DMS79 (cell line): ENCODE measurements at regions not wholly inside any gene's neighbourhood (a gene's known extent, or its start where the extent isn't known, plus 50 kb on each side); places are given as distances from the start of the nearest gene placed in this dataset.

Experiments
- DNase-seq: peaks from one replicate; lab custom pipeline; 2025; lab: John Stamatoyannopoulos, UW

DNA sequence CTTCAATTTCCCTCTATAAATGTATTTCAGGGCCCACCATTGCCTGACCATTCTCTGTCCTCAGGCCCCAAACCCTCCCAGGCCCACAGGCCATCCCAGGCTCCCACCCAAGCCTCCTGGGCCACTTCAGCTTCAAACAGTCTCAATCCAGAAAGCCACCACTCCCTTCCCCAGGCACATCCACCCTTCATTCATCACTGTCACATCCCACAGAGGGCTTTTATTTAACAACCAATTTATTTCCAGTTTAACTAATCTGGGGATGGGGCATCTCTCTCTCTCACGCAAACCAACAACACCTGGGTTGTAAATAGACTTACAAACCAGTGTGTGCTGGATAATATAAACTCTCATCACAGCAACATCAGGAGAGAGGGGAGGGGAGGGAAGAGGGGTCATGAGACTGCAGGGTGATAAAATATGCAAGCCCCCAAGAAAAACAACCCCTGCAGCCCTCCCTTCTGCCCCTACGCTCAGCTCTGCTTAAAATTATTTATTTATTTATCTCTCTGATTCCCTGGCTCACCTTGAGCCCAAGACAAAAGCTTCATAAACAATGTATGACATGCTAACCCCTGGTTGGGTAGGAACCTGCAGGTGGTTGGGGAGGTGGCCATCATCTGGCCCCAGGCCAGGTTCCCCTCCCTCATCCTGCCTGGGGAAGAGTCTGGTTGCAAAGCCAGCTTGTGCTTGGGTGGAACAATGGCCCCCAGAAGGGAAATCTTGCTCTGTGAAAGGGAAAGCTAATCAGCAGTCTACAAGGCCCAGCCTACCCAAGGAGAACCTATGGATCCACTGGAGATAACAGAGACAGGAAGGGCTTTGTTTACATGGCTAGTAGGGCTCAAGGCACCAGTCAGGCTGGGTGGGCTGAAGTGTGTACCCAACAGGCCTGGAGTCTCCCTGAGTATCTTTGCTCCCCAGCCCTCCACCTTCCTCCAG lies 359.2 kb downstream of the BUD13 start:
- no peak for DNase-seq

DNA sequence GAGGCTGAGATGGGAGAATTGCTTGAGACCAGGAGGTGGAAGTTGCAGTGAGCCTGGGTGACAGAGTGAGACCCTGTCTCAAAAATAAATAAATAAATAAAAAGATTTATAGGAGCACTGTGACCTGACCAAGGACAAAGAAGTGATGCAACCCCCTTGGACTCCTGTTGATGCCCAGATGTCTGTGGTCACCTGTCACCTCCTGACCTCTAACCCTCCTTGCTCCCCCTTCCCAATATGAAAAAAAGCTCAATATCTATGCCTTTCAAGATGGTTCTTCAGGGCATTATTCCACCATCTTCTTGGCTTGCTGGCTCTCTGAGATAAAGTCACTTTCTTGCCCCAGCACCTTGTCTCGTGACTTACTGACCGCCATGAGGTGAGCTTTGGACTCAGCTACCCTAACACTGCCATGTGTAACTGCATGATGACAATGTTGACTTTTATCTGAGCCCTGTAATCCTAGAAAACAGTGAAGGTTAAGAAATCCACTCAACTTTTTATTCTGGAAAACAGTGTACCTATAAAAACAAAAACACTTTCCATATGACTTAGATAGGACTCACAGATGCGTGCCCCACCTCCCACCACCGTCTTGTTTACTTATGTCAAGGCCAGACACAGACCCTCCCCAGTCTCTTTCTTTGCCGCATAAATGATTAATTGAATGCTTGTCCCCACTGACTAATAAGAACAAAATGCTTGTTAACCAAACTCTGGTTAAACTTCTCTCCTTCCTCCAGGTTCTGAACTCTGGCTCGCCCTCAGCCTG lies 360.5 kb downstream of the BUD13 start:
- no peak for DNase-seq

DNA sequence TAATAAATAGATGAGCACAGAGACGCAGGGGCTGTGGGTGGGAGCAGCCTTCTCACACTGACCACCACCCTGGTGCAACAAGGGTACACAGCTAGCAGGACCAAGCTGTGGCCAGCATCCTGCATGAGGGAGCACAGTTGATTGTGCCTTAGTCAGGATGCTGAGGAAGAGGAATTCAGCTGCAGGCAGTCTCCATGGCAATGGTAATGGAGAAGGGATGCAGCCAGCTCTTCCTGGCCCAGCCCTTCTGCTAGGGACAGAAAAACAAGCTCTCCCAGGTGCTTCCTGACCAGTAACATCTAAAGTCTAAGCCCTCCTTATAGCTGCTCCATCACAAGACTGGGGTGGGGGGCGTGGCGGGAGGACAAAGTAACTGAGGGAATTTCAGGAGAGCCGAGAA lies 363.5 kb downstream of the BUD13 start:
- DNase-seq, result no peak

DNA sequence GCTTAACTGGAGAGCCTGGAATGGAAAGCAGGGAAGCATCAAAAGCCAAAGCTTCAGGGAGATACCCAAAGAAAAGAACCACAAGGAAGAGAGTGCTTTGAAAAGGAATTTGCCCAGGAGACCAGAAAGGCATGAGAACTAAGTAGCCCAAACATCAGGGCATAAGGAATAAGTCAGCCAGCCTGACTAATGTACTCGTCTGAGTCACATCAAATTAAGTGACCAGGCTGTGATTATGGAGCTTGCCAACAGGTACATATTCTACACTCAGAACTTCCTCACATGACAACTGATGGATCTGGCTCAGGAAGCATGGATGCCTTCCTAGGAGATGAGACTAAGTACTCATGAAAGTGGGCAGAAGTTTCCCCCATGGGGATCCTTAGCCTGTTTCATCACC lies 366.7 kb downstream of the BUD13 start:
- DNase-seq, result no peak

DNA sequence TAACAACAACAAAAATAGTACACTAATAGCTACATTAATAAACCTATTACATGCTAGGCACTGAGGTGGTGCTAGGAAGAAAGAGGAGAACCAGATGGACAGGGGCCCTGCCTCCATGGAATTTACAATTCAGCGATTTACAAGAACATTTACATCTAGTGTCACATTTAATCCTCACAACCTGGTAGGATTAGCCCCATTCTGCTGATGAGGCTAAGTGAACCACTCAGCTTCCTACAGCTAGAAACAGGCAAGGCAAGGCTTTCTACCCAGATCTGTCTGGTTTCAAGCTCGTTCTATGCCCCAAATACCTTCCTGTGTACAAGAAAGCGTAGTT lies 368.4 kb downstream of the BUD13 start:
- no peak for DNase-seq

DNA sequence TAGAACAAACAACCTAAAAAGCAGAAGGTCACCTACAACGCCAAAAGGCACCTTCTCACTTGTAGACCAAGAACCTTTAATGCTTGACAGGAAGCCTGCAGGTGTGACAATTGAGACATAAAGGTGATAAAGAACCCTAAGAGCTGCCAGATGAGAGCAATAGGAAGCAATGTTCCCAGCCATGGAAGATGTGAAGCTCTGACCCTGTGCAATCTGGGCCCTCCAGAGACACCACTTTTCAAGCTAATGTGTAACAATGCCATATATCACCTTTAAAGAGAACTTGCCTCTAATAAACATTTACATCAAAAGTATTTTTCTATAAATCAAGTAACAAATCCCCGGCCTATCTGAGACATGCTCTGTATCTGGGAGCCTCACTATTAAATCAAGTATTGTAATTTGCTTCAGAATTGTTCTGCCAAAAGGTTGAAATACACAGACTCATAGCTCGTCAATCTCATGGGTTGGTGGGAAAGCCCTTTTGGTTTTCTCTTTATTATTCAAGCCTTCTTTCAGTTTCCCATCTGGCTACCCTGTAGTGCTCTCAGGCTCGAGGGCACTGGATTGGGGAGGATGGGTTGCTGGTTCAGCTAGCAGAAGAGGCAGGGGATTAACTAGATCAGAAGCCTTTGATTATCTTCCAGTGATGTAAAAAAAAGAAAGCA lies 368.9 kb downstream of the BUD13 start:
- no peak for DNase-seq

DNA sequence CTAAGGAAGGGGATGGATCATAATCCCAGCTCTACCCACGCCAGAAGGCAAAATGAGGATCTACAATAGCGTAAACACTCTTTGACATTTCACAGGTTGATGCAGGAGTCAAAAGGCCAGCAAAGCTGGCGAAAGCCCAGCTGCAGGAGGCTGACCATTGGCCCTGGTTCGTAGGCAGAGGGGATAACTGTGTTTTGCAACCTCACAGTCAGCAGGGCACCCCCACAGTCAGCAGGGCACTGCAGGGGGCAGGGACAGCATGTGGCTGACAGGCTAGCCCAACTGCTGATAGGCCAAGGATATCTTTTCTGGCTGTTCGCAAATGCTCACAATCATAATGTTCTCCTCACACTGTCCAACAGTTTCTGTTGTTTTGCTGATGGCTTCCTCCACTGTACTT lies 372.7 kb downstream of the BUD13 start:
- no peak for DNase-seq

DNA sequence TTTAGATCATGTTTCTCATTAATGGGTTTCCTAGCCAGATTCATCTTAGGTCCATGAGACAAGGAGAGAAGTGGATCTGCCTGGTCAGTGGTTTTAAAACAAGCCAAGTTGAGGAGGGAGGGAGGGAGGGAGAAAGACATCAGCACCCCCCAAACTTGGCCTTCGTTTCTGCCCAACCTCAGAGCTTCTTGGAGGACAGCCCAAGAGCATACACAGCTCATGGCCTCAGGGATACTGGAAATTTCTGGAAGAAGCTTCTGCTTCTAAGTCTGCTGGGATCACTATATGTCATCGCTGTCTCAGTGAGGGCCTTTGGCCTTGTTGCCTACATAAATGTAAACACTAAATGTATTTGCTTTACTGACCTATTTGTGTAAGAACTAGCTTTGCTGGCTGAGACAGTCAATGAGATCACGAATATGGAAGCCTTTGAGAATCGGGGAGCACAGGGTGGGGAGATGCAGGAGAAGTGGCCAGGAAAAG lies 375.1 kb downstream of the BUD13 start:
- DNase-seq, result no peak

DNA sequence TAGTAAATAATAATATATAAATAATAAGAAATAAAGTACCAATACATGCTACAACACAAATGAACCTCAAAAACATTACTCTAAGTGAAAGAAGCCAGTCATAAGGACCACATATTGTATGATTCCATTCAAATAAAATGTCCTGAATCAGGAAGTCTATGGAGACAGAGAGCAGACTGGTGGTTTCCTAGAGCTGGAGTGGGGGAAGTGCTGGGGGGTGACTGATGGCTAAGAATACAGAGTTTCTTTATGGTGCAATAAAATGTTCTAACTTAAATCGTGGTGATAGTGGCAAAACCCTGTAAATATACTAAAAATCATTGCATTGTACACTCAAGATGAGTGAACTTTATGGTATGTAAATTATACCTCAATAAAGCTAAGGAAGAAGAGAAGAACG lies 376.5 kb downstream of the BUD13 start:
- no peak for DNase-seq

DNA sequence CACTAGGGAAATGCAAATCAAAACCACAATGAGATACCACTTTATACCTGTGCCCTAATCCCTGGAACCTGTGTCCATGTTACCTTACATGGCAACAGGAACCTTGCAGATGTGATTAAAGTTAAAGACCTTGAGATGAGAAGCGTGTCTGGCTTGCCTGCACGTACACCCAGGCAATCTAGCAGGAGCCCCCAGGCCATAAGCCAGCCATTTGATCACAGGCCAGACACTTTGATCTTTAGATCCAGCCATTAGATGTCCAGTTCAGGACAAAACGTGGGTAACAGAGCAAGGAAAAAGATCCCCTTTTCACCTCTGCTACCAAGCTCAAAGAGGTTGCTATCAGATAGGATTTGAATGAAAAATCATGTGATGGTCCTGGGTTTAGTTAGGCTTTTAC lies 378.8 kb downstream of the BUD13 start:
- no peak for DNase-seq

DNA sequence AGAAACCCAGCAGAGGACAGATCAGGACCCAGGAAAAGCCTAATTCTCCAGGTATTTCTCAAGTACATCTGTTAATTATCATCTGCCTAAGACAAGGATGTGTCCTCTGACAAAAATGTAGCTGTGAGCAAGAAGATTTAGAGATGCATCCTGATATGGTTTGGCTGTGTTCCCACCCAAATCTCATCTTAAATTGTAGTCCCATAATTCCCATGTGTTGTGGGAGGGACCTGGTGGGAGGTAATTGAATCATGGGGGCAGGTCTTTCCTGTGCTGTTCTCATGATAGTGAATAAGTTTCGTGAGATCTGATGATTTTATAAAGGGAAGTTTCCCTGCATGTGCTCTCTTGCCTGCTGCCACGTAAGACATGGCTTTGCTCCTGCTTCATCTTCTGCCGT lies 381.8 kb downstream of the BUD13 start:
- no peak for DNase-seq

DNA sequence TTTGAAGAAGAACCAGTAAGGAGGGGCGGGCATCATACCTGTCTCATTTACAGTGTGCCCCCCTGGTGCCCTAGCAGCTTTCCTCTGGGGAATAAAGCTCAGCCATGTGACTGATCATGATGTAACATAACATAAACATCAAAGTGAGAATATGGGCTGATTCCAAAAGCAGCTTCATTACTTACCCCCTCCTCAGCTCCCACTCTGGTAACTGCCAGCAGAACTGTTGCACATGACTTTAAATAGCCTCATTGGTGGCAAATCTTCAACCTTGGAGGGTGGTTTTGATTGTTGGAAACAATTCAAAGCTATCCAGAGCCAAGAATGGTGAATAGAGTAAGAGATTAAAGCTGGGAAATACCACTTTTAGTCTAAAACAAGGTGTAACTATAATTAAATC lies 384.6 kb downstream of the BUD13 start:
- DNase-seq, result peak; percentile 47

DNA sequence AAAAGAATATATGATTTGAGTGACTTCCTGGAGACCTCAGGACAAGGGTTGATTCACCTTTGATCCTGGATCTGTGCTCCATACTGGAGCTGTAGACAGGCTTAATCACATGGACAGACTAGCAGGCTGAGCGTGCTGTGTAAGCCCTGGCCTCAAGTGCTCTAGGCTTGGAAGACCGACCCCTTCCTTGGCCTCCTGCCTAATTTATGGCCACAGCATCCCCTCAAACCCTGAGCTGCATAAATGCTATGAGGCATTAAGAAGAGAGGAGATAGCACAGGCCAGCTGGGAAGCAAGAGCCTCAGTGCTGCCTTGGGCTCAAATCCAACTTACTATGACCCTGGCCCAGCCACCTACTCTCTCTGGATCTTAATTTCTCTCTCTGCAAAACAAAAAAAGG lies 385.1 kb downstream of the BUD13 start:
- DNase-seq, result peak; percentile 85

DNA sequence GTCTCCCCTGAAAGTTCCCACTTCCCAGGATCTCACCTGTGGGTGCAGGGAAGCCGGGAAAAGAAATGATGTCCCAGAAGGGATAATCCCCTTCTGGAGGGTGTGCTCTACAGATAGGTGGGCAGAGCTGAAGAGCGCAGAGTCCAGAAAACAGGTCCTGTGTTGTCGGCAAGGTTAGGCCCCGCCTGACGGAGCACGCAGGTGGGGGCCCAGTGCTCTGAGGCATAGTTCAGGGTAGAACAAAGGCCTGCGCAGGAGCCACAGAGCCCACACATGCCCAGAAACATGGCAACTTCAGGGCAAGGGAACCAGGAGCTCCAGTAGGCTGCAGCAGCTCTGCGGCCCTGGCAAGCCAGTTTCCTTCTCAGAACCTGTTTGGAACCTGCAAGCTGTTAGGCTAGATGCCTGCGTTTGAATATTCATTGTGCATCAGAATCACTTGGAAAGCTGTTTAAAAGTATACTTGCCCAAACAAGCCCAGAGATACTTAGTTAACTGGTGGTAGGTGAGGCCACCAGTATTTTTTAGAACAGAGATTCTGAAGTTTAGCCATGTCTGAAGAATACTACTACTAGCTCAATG lies 386.6 kb downstream of the BUD13 start:
- peak; percentile 40 for DNase-seq

DNA sequence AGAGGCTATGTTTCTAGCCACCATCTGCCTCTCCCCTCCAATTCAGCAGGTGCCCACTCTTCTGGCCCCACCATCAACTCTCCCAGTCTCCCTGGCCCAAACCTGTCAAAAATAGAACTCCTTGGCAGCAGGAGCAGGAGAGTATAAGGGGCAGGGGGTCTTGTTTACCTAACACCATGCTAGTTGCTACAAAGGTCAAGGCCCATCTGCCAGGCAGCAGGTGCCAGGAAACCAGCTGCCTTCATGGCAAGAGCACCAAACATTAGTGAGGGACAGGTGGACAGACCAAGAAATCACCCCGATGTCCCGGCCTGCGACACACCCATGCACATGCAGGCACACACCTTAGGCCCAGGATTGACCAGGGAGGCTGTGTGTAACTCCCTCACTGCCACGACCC lies 387.9 kb downstream of the BUD13 start:
- no peak for DNase-seq

DNA sequence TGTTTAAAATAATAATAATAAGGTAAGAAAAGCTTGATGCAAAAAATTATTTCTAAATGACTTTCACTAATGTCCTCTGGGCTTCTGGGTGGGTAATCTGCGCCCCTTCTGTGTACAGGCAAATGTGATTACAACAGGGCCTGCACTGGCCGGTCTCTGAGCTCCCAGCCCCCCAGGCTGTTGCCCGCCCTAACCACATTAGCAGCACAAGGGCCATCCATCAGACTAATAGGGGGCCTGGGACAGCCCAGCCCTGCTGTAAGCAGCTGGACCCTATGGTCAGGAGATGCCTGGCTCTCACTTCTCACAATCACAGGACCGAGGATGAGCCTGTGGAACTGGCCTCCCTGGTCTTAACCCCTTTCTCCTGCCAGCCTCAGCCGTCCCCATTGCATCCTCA lies 388.4 kb downstream of the BUD13 start:
- DNase-seq, result no peak

DNA sequence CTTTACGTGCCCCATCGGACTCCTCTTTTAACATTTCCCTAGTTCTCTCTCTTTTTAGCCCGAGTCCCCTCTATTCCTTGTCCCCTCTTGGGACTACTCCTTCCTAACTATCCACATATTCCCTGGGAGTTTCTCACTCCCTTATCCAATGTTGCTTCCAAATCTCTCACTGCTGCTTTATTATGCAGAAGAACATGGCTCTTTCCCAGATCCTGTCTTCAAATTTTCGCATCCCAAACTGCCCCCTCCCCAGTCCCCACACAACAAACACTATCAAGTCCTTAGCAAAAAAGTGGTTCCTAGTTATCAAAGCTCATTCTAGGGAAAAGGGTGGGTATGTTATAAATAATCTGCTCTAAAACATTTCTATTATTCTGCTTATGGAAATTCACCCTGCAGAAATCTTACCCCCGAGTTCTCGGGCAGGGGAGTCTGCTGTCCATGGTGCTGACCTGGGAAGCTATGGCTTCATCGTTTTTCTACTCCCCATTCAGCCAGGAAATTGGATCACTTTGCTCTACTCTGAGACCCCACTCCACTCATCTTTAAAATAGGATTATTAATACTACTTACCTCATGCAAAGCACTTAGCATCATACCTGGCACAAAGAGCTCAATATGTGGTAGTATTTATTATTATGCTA lies 393.5 kb downstream of the BUD13 start:
- DNase-seq, result no peak

DNA sequence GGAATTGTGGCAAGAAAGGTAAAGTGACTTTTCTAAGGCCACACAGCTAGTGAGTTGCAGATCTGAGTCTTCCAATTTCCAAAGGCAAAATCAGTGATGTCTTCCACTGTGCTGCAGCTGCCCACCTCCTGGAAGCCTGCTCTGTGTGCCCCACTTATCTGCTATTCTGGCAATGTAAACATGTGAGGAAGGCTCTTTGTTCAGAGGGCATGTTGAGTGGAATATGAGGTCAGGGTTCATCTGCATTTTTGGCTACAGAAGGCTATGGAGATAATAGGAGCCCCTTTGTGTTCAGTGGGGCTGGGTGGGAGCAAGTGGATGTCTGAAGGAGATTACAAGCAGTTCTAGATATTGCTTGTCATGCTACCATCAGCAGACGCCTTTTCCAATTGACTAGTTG lies 396.2 kb downstream of the BUD13 start:
- DNase-seq, result peak; percentile 90

DNA sequence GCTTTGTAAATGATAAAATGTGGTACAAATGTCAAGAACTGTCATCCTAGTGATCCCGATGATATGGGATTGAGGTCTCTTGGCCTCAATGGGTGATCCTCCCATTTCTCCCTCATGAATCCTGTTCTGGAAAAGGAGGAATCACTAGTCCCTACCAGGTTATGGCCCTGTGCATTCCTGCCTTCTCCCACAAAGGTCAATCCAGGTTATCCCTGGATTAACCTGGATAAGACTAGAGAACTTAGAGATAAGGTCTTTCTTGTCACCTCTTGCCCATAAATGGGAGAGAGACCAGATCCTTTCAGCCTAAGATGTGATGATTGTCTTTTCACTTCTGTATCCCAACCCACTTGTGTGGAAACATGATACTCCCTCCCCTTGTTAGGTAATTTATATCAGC lies 396.7 kb downstream of the BUD13 start:
- DNase-seq, result peak; percentile 46

DNA sequence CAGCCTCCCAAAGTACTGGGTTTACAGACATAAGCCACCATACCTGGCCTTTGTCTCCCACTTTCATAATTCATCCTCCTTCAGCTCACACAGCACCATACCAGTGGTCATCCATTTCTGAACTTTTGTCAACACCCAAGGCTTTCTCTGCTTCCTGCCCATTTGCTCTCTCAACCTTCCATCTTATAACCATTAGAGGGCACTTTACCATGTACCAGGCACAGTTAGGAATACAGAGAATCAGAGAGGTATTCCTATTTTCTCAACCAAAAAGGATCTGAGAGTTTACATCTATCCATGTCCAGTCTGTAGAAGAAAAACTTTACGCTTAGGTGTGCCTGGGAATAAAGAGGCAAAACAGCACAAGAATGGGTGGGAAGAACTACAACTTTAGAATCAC lies 397.6 kb downstream of the BUD13 start:
- DNase-seq, result no peak

DNA sequence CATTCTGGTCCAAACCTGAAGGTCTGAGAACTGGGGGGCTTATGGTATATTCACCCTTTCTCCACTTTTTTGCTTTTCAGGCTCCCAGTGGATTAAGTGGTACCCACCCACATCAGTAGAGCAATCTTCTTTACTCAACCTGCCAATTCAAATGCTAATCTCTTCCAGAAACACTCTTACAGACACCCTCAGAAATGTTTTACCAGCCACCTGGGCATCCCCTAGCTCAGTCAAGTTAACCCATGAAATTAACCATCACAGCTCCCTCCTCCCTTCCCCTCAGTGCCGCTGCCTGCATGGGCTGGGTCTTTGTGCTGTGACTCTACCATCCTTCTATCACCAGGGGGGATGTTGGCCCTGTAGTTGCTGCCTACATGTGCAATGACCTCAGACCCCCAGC lies 398.7 kb downstream of the BUD13 start:
- no peak for DNase-seq
